ENCODE measurements at regions not wholly inside any gene's neighbourhood (a gene's known extent, or its start where the extent isn't known, plus 50 kb on each side); places are given as distances from the start of the nearest gene placed in this dataset.

- TF ChIP-seq POLR2AphosphoS5 (IDR thresholded peaks at IDR 0.05) (no peak), CTCF (IDR thresholded peaks at IDR 0.05) (no peak), POLR2A (IDR thresholded peaks at IDR 0.05) (no peak), EP300 (IDR thresholded peaks at IDR 0.05) (no peak)
These were observed 229.3 kb upstream of the CTNND2 start for GRCh38 chr5:12133520-12133919.

Measured in sigmoid colon (tissue), 4 donors.